Breast epithelium (tissue), 3 donors: ENCODE measurements at regions not wholly inside any gene's neighbourhood (a gene's known extent, or its start where the extent isn't known, plus 50 kb on each side); places are given as distances from the start of the nearest gene placed in this dataset.

Experiments used
- CTCF ChIP-seq, 3 donors: fragments of 450-650 bp; IDR thresholded peaks; one replicate each; pipeline ENCODE4 v1.5.1; 2016 to 2017; ENCODE audit warnings: antibody characterized with exemption in 3 of 3, mild to moderate bottlenecking in 3 of 3, moderate library complexity in 3 of 3
- POLR2AphosphoS5 ChIP-seq, 3 donors: sonication (generic); formaldehyde crosslinking; IDR thresholded peaks; one replicate each; pipeline ENCODE4 v1.6.1; 2017; ENCODE audit warnings: antibody characterized with exemption in 3 of 3

- TF ChIP-seq CTCF (IDR thresholded peaks at IDR 0.05), result no peak
- TF ChIP-seq POLR2AphosphoS5 (IDR thresholded peaks at IDR 0.05), result no peak
These were observed 458.4 kb downstream of the KLF12 start for GRCh38 chr13:73675821-73676220.
